OCI-LY1 (cell line): ENCODE measurements at regions not wholly inside any gene's neighbourhood (a gene's known extent, or its start where the extent isn't known, plus 50 kb on each side); places are given as distances from the start of the nearest gene placed in this dataset.

Experiments
- H2AFZ ChIP-seq: fragments of 200-600 bp; sonication (generic), shearing (Covaris generic); 2 replicates; pipeline ENCODE4 v1.6.0; 2014; ENCODE audit warnings: antibody characterized with exemption, mild to moderate bottlenecking, low read length
- H3F3A ChIP-seq: fragments of 200-600 bp; sonication (generic), shearing (Covaris generic); 2 replicates; pipeline ENCODE4 v1.6.0; 2014; ENCODE audit warnings: mild to moderate bottlenecking, antibody characterized with exemption, low read length, moderate library complexity; ENCODE audit not compliant: insufficient read depth
- H3K27ac ChIP-seq: fragments of 200-600 bp; sonication (generic); 2 replicates; pipeline ENCODE4 v1.5.1; 2014; ENCODE audit warnings: low read length, mixed run types, mild to moderate bottlenecking, low read depth; ENCODE audit not compliant: poor library complexity, severe bottlenecking
- H3K27me3 ChIP-seq: fragments of 200-600 bp; sonication (generic); 2 replicates; pipeline ENCODE4 v1.6.0; 2014; ENCODE audit warnings: antibody characterized with exemption, mild to moderate bottlenecking, low read length, moderate library complexity; ENCODE audit not compliant: insufficient read depth
- H3K36me3 ChIP-seq: fragments of 200-600 bp; sonication (generic); 2 replicates; pipeline ENCODE4 v1.6.1; 2014; ENCODE audit warnings: mild to moderate bottlenecking, antibody characterized with exemption, low read length, moderate library complexity, mixed read lengths; ENCODE audit not compliant: insufficient read depth
- H3K4me1 ChIP-seq: fragments of 200-600 bp; sonication (generic); 2 replicates; pipeline ENCODE4 v1.5.1; 2014; ENCODE audit warnings: mild to moderate bottlenecking, low read length, moderate library complexity; ENCODE audit not compliant: insufficient read depth, severe bottlenecking
- H3K4me2 ChIP-seq: fragments of 200-600 bp; sonication (generic), shearing (Covaris generic); 2 replicates; pipeline ENCODE4 v1.6.1; 2014; ENCODE audit warnings: low read length
- H3K4me3 ChIP-seq: fragments of 200-600 bp; sonication (generic); 2 replicates; pipeline ENCODE4 v1.5.1; 2014; ENCODE audit warnings: low read length, low read depth, mild to moderate bottlenecking, mixed read lengths; ENCODE audit not compliant: poor library complexity, severe bottlenecking
- H3K79me2 ChIP-seq: fragments of 200-600 bp; shearing (Covaris generic); 2 replicates; pipeline ENCODE4 v1.6.1; 2016; ENCODE audit warnings: mixed run types, low read length, mixed read lengths; ENCODE audit not compliant: insufficient read depth
- H3K9ac ChIP-seq: fragments of 200-600 bp; sonication (generic), shearing (Covaris generic); 2 replicates; pipeline ENCODE4 v1.6.1; 2014; ENCODE audit warnings: mild to moderate bottlenecking, low read length, mixed read lengths
- H3K9me2 ChIP-seq: fragments of 200-600 bp; sonication (generic), shearing (Covaris generic); 2 replicates; pipeline ENCODE4 v1.6.1; 2014; ENCODE audit warnings: low read depth, mild to moderate bottlenecking, low read length, mixed read lengths
- H3K9me3 ChIP-seq: fragments of 200-600 bp; shearing (Covaris generic); 2 replicates; pipeline ENCODE4 v1.6.1; 2014; ENCODE audit warnings: low read length, mixed read lengths
- H4K20me1 ChIP-seq: fragments of 200-600 bp; sonication (generic), shearing (Covaris generic); 2 replicates; pipeline ENCODE4 v1.6.0; 2016; ENCODE audit warnings: mild to moderate bottlenecking, low read length; ENCODE audit not compliant: insufficient read depth
- CTCF ChIP-seq: fragments of 200-600 bp; sonication (generic), shearing (Covaris generic); IDR thresholded peaks from 2 replicates; pipeline ENCODE4 v1.5.1; 2017; ENCODE audit warnings: mild to moderate bottlenecking, antibody characterized with exemption, low read length, moderate library complexity, mixed read lengths
- EZH2 ChIP-seq: fragments of 200-600 bp; sonication (generic), shearing (Covaris generic); IDR thresholded peaks from 2 replicates; pipeline ENCODE4 v1.8.0; 2017; ENCODE audit warnings: borderline replicate concordance, mixed run types, mild to moderate bottlenecking, antibody characterized with exemption, low read length, moderate library complexity, mixed read lengths

- Histone ChIP-seq H2AFZ (no peak overlapping the region), H3K4me1 (no peaks in the 10 kb centered on the region), H3K27ac (no peak overlapping the region), H4K20me1 (no peaks in the 10 kb centered on the region), H3F3A (no peaks in the 10 kb centered on the region), H3K4me2 (no peak overlapping the region), H3K4me3 (no peak overlapping the region), H3K79me2 (no peaks in the 10 kb centered on the region), H3K36me3 (no peaks in the 10 kb centered on the region), H3K9ac (no peak overlapping the region), H3K9me2 (no peaks in the 10 kb centered on the region), H3K27me3 (no peaks in the 10 kb centered on the region), H3K9me3 (no peaks in the 10 kb centered on the region)
- TF ChIP-seq CTCF (no peak), EZH2 (no peak)
Measured at GRCh38 chr17:5753421-5753820, 169.1 kb upstream of the NLRP1 start.

GRCh38 chr17:5757314-5757907 is 173.1 kb upstream of the NLRP1 start:
- Histone ChIP-seq H3K27me3 (no peaks in the 10 kb centered on the region), H3K9ac (no peak overlapping the region), H4K20me1 (no peaks in the 10 kb centered on the region), H3K9me2 (no peaks in the 10 kb centered on the region), H2AFZ (no peak overlapping the region), H3F3A (no peaks in the 10 kb centered on the region), H3K4me3 (no peak overlapping the region), H3K27ac (no peak overlapping the region), H3K36me3 (no peaks in the 10 kb centered on the region), H3K4me1 (no peaks in the 10 kb centered on the region), H3K79me2 (no peaks in the 10 kb centered on the region), H3K4me2 (no peak overlapping the region), H3K9me3 (no peaks in the 10 kb centered on the region)
- no peak for TF ChIP-seq CTCF
- no peak for TF ChIP-seq EZH2

- Histone ChIP-seq H3K9ac (no peak overlapping the region), H3K9me2 (no peaks in the 10 kb centered on the region), H3K4me2 (no peak overlapping the region), H3K4me1 (no peaks in the 10 kb centered on the region), H3K9me3 (no peaks in the 10 kb centered on the region), H3K27ac (no peak overlapping the region), H3K79me2 (no peaks in the 10 kb centered on the region), H2AFZ (no peak overlapping the region), H3K4me3 (no peak overlapping the region), H4K20me1 (no peaks in the 10 kb centered on the region), H3K27me3 (no peaks in the 10 kb centered on the region), H3F3A (no peaks in the 10 kb centered on the region), H3K36me3 (no peaks in the 10 kb centered on the region)
- TF ChIP-seq CTCF: no peak
- no peak for TF ChIP-seq EZH2
Measured at GRCh38 chr17:5758651-5759050, 174.3 kb upstream of the NLRP1 start.
